ENCODE measurements at regions not wholly inside any gene's neighbourhood (a gene's known extent, or its start where the extent isn't known, plus 50 kb on each side); places are given as distances from the start of the nearest gene placed in this dataset.

GRCh38 chr2:15868704-15869103 is 71.6 kb upstream of the MYCN start:
- DNase-seq (ENCODE audit: low spot score) = no peak

DNA sequence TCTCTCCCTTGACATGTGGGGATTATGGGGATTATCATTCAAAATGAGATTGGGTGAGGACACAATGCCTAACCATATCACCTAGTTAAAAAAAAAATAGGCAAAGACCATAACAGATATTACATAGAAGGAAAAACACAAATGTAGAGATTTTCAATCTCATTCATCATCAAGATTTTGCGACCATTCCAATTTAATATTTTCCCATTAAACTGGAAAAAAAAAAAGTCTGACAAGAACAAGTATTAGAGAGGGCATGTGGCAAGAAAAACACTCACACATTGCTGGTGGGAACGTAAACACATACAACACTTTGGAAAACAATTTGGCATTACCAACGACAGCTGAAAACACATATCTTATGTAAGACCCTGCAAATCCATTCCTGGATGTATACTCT is 71.0 kb upstream of the MYCN start:
- DNase-seq (ENCODE audit: low spot score) = no peak
- no peak for TF ChIP-seq CTCF (IDR thresholded peaks at IDR 0.05; ENCODE audit: extremely low read depth, missing control alignments)

More at GRCh38 chr2:15868704-15869103, 71.6 kb upstream of the MYCN start:
- TF ChIP-seq CTCF (IDR thresholded peaks at IDR 0.05; ENCODE audit: extremely low read depth, missing control alignments) = no peak

DNA sequence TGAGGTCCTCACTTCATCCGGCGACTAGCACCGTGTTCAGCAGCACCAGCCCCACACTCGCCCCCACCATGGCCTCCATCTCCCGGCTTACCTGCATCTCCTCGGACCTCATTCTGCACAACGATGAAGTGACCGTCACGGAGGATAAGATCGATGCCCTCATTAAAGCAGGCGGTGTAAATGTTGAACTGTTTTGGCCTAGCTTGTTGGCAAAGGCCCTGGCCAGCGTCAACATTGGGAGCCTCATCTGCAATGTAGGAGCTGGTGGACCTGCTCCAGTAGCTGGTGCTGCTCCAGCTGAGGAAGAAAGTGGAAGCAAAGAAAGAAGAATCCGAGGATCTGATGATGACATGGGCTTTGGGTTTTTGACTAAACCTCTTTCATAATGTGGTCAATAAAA is 70.5 kb upstream of the MYCN start:
- TF ChIP-seq CTCF (IDR thresholded peaks at IDR 0.05; ENCODE audit: extremely low read depth, missing control alignments) = no peak
- no peak for DNase-seq (ENCODE audit: low spot score)

DNA sequence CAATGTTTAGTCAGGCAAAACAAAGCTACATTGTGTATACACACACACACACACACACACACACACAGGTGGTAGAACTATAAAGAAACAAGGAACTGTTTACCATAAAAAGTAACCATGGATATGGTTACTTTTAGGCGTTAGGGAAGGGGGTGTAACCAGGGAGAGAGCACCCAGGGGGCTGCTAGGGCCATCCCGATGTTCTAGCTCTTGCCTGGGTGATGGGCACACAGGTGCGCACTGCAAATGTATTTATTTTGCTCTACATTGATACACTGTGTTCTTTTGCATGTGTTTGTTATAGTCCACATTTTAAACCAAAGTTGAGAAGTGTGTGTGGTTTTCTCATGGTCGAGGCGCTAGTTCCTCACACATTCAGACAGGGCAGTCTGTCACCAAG is 69.8 kb upstream of the MYCN start:
- DNase-seq (ENCODE audit: low spot score) = no peak
- TF ChIP-seq CTCF (IDR thresholded peaks at IDR 0.05; ENCODE audit: extremely low read depth, missing control alignments) = no peak

DNA sequence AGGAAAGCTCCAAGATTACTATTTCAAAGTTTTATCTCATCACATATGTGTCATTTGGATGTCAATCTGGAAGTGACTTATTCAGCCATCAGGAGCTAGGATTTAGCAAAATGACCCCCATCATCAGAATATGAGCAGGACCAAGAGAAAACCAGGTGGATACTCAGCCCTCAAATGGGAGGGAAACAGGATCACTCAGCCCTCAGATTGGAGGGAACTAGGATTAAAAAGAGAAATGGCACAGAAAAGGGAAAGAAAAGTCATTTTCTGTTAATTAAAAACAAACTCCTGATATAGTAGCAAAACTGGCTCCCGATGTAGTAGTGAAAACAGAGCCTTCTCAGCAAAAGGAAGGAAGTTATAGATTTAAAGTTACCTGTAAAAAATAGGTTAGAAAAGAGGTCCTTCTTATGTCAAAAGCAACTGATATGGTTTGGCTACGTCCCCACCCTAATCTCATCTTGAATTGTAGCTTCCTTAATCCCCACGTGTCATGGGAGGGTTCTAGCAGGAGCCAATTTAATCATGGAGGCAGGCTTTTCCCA is 69.0 kb upstream of the MYCN start:
- TF ChIP-seq CTCF (IDR thresholded peaks at IDR 0.05; ENCODE audit: extremely low read depth, missing control alignments) = no peak

DNA sequence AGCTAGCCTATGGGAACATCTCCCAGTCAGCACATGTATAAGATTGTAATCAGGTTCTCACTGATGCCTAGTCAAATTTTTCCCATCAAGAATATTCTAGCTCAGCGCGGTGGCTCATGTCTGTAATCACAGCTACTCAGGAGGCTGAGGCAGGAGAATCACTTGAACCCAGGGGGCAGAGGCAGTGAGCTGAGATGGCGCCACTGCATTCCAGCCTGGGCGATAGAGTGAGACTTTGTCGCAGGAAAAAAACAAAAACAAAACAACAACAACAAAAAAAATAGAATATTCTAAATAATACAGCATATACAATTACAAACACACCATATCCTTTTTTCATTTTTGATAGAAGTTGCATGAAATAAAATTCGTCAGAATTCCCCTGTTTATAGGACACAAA is 67.5 kb upstream of the MYCN start:
- TF ChIP-seq CTCF (IDR thresholded peaks at IDR 0.05; ENCODE audit: extremely low read depth, missing control alignments) = no peak
- DNase-seq (ENCODE audit: low spot score) = no peak

More for the DNA sequence above, 69.0 kb upstream of the MYCN start:
- no peak for DNase-seq (ENCODE audit: low spot score)

- no peak for TF ChIP-seq CTCF (IDR thresholded peaks at IDR 0.05; ENCODE audit: extremely low read depth, missing control alignments)
- DNase-seq (ENCODE audit: low spot score) = no peak
Measured at GRCh38 chr2:15874321-15874720, 66.0 kb upstream of the MYCN start.
